8988T (cell line): ENCODE measurements at regions not wholly inside any gene's neighbourhood (a gene's known extent, or its start where the extent isn't known, plus 50 kb on each side); places are given as distances from the start of the nearest gene placed in this dataset.
"Not testable (repeated sequence)": the region's sequence is repeated elsewhere in the genome, so short reads cannot be mapped to it uniquely, and the experiment has no call there.

ENCODE experiments used
- DNase-seq: peaks from one replicate; pipeline ENCODE4 v3.0.0; 2011

DNA sequence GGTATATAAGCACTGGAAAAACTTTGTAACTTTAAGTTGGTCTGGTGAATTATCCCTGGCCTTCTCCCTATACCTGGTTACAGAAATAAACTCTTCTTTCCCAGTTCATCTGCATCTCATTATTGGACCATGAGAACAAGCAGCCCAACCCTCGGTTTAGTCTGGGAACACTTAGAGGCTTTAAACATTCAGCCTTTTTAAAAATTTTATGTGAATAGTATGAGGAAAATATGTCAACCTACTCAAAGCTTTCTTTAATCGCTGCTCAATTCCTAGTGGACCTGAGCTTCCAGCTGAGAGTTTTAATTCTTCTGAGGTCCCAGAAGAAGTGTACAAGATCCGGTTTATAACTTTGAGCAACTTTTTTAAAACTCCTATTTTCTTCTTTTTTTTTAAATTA lies 358.6 kb upstream of the NOCT start:
- no peak for DNase-seq

DNA sequence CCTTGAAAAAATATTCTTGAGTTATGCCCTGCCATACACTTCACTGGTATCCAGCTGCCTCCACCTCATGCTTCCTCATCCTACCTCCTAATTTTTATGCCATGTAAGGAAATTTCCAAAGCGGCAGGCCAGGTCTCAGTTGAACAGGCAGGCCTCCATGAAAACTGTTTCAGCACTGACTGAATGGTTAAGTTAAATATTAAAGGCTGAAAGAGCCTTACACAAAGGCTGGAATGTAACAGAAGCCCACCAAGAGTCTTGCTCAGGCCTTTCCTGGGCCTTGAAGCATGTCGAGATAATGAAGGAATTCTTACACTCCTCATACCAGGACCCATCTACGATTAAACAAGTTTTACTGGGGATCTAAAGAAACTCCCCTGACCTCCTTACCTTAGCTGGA lies 359.6 kb upstream of the NOCT start:
- DNase-seq: no peak

- DNase-seq: no peak
Observed at GRCh38 chr4:138655286-138655685, 360.3 kb upstream of the NOCT start.

- DNase-seq: no peak
Observed at GRCh38 chr4:138650929-138651448, 364.6 kb upstream of the NOCT start.

DNA sequence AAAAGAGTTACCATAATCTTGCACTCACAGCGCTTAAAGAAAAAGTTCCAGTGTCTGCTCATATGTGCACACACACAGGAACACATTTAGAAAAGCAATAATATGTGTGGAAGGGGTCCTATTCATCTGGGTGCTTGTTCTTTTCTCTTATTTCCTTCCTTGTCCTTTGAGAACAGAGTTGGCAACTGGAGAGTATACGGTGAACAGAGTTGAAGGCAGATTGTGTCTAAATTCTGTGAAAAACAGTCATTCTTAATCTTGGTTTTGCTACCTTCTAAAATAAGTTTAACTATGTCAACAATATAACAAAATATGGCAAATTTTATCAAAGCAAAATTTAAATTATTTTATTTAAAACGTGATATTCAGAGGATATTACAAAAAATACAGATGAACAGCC lies 365.1 kb upstream of the NOCT start:
- no peak for DNase-seq

DNA sequence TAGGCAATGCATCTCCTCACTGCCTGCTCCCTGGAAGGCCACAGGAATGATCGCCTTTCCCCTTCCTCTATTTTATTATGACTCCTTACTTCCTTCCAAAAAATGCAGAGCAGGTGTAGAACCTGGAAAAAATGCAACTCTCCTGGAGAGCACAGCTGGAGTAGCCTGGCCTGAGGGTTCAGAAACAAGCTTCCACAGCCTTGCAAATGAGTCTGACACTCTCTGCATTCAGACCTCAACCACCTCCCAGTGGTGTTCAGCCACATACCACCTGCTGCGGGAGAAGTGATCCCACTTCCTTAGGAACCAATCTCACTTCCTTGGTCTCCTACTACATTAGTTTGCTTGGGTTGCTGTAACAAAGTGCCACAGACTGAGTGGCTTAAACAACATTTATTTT lies 368.1 kb upstream of the NOCT start:
- DNase-seq: no peak

DNA sequence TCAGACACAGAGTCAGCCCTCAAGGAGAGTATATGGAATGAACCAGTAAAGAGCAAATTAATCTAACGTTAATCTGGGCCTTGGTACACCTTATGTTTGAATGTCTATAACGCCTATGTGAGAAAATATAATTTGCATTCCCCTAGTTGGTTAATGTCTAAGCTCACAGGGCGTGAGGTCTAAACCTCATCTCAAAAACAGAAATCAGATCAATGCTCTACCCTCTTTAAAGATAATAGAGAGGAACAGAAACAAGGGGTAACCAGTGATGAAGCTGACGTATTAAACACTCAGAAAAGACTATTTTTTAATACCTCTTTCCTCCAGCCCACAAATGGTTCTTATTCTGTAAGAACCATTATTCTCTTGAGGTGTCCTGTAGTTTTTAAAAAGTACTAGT lies 369.2 kb upstream of the NOCT start:
- DNase-seq: no peak

DNA sequence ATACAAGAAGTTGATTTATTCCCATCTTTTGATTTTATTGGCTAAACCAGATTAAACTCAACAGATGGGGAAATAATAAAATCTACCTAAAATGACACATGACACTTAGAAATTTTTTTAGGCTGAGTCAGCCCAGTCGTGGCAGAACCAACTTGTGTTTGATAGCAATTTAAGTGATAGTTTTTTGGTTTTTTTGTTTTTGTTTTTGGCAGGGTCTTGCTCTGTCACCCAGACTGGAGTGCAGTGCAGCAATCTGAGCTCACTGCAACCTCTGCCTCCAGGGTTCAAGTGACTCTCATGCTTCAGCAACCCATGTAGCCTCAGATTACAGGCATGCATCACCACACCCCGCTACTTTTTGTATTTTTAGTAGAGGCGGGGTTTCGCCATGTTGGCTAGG lies 370.3 kb upstream of the NOCT start:
- DNase-seq: no peak

DNA sequence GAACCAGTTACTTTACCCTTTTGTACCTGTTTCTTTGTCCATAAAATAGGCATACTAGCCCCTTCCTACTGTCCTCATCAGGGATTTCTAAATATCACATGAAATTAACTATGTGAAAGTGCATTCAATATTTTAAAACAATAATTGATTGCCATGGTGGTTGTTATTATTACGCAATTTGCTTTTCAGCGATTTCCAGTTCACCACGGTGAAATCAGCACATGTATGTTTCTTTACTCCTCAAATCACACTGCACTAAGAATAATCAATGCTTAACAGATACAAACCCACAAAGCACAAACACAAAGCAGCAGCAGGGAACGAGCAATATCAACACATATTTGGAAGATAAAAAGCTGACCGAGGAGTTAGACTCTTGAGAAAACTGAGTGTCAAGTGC lies 371.3 kb upstream of the NOCT start:
- DNase-seq: no peak

- DNase-seq: no peak
Observed at GRCh38 chr4:138643827-138644226, 371.8 kb upstream of the NOCT start.

- DNase-seq: no peak
Observed at GRCh38 chr4:138639018-138639741, 376.4 kb upstream of the NOCT start.

- no peak for DNase-seq
Observed at GRCh38 chr4:138636781-138637180, 378.8 kb upstream of the NOCT start.

GRCh38 chr4:138634915-138635314 lies 380.7 kb upstream of the NOCT start:
- no peak for DNase-seq

DNA sequence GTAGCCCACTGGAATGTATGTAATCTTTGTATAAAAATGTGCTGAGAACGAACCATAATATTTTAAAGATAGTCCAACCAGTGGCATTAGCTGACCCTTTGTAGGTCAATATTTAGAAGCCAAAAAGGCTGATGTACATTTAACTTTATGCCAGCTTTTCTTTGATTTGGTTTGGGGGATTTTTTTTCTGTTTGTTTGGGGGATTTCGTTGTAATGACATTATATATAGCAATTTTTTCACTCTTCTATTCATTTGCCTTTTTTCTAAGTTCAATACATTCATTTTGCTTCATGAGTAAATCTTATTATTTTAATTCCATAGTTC lies 382.0 kb upstream of the NOCT start:
- DNase-seq: no peak

- DNase-seq: no peak
Observed at GRCh38 chr4:138632856-138633579, 382.6 kb upstream of the NOCT start.

DNA sequence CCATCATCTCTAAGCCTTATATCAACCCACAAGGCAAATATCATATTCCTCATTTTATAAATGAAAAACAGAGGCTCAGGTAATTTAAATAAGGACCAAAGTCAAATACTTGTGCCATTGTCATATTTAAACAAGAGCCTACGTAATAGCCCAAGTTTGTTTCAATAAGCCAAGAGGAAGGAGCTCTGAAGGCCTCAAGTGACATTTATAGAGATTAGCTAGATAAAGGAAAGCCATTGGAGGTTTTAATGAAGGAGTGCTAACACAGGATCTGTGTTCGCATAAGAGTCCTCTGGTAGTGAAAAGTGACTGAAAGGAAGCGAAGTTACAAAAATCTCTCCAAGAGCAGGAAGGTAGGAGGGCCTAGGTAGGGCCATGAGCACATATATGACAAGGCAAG lies 384.9 kb upstream of the NOCT start:
- DNase-seq: no peak

- DNase-seq: no peak
Observed at GRCh38 chr4:138629669-138630068, 385.9 kb upstream of the NOCT start.

DNA sequence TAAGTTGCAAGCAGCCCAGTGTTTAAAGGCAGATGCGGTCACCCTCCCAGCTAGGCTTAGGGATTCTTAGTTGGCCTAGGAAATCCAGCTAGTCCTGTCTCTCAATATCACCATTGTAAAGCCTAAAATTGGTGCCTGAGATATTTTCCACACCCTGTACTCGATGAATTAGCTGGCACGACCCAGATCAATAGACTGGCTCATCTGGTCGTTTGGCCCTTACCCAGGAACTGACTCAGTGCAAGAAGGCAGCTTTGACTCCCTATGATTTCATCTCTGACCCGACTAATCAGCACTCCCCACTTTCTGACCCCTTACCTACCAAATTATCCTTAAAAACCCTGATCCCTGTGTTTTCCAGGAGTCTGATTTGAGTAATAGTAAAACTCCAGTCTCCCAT lies 384.9 kb upstream of the SLC7A11 start:
- DNase-seq: no peak

DNA sequence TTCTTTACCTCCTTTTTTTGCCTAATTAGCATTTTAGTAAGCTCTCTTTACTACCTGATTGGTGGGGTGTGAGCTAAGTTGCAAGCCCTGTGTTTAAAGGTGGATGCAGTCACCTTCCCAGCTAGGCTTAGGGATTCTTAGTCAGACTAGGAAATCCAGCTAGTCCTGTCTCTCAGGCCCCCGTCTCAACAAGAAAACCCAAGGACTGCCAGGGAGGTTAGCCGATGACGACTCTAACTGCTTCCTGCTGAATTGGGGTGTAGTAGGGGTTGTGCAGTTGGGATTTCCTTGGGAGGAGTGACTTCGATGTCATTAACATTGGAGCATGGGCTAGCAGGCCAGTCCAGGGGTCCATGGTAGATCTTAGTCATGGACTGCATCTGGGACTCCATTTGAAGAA lies 380.2 kb upstream of the SLC7A11 start:
- DNase-seq: not testable (repeated sequence)

DNA sequence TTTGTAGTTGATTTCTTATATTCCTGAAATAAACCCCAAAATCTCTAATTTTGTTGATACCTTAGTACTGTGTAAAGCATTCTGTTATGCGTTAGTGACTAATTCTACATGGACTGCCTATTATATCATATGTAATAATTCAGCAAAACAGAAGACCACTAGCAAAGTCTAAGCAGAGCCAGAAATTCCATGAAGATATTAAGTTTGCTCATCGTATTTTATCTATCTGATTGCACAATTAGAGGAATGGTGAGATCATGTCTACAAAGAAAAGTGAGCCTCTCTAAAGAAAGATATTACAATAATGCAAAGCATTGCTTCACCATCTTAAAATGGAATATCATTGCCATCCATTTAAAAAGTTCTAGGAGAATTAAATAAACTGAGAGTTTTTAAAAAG lies 374.6 kb upstream of the SLC7A11 start:
- DNase-seq: no peak

- no peak for DNase-seq
Observed at GRCh38 chr4:138614398-138615142, 372.4 kb upstream of the SLC7A11 start.

DNA sequence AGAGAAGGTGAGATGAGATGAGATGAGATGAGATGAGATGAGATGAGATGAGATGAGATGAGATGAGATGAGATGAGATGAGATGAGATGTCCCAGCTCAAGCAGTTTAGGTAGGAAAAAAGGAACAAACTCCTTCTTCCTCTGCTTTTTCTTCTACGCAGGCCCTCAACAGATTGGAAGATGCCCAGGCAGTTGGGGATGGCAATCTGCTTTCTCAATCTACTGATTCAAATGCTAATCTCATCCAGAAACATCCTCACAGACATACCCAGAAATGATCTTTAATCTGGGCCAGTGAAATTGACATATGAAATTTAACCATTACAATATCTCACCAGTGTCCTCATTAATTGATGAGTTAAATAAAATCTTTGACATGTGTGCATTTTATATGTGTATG lies 370.3 kb upstream of the SLC7A11 start:
- DNase-seq: no peak

GRCh38 chr4:138611721-138612120 lies 369.6 kb upstream of the SLC7A11 start:
- DNase-seq: no peak

- no peak for DNase-seq
Observed at GRCh38 chr4:138611017-138611416, 368.9 kb upstream of the SLC7A11 start.
